Activated T-cell treated with anti-CD3 and anti-CD28 coated beads, Interleukin-2, amount 50 U/mL, for 4 hours (primary cell): ENCODE measurements at regions not wholly inside any gene's neighbourhood (a gene's known extent, or its start where the extent isn't known, plus 50 kb on each side); places are given as distances from the start of the nearest gene placed in this dataset.

Experiments used
- ATAC-seq, 2 donors: fragments of 200-7000 bp; cut with Tn5 transposase; one replicate each; pipeline ENCODE4 v1.10.0; 2021
- DNase-seq: peaks from one replicate; pipeline ENCODE4 v3.0.0-alpha.2; 2020
- H3K27me3 Mint-ChIP-seq: one replicate; pipeline ENCODE4 v1.8.0; 2021; ENCODE audit warnings: low read depth, mixed read lengths
- H3K36me3 Mint-ChIP-seq: one replicate; pipeline ENCODE4 v1.8.0; 2022; ENCODE audit warnings: mixed read lengths; ENCODE audit not compliant: insufficient read depth
- H3K4me1 Mint-ChIP-seq: one replicate; pipeline ENCODE4 v1.8.0; 2021; ENCODE audit warnings: low read depth, mixed read lengths
- H3K4me3 Mint-ChIP-seq: one replicate; pipeline ENCODE4 v1.8.0; 2021; ENCODE audit warnings: mild to moderate bottlenecking, moderate library complexity, mixed read lengths
- H3K9me3 Mint-ChIP-seq: one replicate; pipeline ENCODE4 v1.8.0; 2021; ENCODE audit warnings: mixed read lengths

DNA sequence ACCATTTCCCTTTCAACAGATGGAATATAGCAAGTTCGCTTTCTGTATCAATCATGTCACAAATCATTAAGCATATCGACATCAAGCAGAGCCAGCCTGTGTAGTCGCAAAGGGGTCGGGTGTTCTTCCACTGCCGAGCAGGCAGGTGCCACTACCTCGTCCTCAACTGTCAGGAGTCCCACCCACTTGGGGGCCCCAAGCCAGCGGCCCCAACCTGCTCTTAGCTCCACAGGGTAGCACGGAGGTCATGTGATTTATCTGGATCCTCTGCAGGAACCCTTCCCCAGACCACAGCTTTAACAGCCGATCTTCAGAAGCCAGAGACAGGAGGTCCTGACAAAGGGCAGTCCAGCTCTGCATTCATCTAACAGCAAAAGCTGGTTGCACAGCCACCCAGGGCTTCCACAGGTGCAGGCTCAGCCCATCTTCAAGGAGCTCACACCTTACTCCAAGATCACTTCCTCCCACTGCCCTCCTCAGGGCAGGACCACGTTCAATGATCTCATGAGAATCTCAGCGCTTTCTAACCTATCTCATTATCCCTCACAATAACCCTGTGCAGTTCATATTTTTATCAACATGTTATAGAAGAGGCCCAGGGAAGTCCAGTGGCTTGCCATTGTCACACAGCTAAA, 110.2 kb downstream of the TRIM29 start:
- no peaks in the 10 kb centered on the region for H3K4me1 Mint-ChIP-seq
- no peak for ATAC-seq

DNA sequence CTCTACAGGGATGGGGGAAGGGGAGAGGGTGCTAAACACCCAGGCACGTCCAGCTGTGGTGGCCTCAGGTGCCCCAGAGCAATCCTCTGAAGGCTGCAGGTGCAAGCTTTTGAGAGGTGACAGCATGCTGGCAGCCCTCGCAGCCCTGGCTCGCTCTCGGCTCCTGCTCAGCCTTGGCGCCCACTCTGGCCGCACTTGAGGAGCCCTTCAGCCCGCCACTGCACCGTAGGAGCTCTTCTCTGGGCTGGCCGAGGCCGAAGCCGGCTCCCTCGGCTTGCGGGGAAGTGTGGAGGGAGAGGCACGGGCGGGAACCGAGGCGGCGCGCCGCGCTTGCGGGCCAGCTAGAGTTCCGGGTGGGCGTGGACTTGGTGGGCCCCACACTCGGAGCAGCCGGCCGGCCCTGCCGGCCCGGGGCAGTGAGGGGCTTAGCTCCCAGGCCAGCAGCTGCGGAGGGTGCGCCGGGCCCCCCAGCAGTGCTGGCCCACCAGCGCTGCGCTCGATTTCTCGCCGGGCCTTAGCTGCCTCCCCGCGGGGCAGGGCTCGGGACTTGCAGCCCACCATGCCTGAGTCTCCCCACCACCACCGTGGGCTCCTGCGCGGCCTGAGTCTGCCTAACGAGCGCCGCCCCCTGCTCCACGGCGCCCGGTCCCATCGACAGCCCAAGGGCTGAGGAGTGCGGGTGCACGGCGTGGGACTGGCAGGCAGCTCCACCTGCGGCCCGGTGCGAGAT, 112.1 kb downstream of the TRIM29 start:
- Mint-ChIP-seq H3K36me3 (no peaks in the 10 kb centered on the region), H3K4me3 (no peak overlapping the region), H3K27me3 (peaks cover 4% of the 10 kb centered on the region), H3K9me3 (no peaks in the 10 kb centered on the region), H3K4me1 (no peaks in the 10 kb centered on the region)
- DNase-seq (no peak), ATAC-seq (no peak)

More for the DNA sequence above, 110.2 kb downstream of the TRIM29 start:
- H3K9me3 Mint-ChIP-seq, result no peaks in the 10 kb centered on the region
- H3K4me3 Mint-ChIP-seq, result no peak overlapping the region
- peaks cover 14% of the 10 kb centered on the region for H3K27me3 Mint-ChIP-seq
- no peak for DNase-seq
- H3K36me3 Mint-ChIP-seq, result no peaks in the 10 kb centered on the region

DNA sequence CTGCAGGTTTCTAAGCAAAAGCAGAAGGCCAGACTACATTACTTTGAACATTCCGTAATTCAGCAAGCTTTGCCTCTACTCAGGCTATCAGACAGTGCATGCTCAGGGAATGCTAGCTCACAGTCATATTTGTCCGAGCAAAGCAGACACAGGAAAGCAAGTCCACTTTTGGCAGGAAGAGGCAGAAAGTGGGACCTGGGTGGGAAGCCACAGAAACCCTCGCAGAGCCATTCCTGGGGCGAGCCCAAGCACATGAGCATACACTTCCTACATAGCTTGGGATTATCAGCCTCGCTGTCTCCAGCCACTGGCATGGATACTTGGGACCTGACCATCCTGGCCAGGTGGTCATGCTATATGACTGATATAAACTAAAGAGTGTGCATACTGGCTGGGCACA, 113.3 kb downstream of the TRIM29 start:
- no peaks in the 10 kb centered on the region for H3K27me3 Mint-ChIP-seq
- no peaks in the 10 kb centered on the region for H3K36me3 Mint-ChIP-seq
- no peaks in the 10 kb centered on the region for H3K4me1 Mint-ChIP-seq
- H3K4me3 Mint-ChIP-seq, result no peak overlapping the region
- ATAC-seq, result no peak
- H3K9me3 Mint-ChIP-seq, result no peaks in the 10 kb centered on the region
- no peak for DNase-seq

DNA sequence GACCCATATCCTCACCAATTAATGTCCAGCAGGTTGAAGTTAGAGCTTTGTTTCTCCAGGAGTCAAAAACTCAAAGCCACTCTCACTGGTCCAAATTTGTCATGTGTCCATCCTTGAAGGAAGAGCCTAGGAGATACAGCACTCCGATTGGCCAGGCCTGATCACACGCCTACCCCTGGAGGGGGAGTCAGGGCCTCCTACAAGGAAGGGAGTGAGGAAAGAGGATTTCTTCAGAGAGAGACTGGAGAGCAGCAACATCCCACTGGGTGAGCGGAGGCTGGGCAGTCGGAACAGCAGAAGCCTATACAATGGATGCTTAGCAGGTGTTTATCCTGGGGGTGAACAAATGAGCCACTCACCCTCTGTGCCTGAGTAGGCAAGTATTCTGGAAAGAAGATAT, 113.9 kb downstream of the TRIM29 start:
- Mint-ChIP-seq H3K27me3 (no peaks in the 10 kb centered on the region), H3K4me3 (no peak overlapping the region), H3K36me3 (no peaks in the 10 kb centered on the region), H3K4me1 (no peaks in the 10 kb centered on the region), H3K9me3 (no peaks in the 10 kb centered on the region)
- DNase-seq, result no peak
- ATAC-seq, result no peak

DNA sequence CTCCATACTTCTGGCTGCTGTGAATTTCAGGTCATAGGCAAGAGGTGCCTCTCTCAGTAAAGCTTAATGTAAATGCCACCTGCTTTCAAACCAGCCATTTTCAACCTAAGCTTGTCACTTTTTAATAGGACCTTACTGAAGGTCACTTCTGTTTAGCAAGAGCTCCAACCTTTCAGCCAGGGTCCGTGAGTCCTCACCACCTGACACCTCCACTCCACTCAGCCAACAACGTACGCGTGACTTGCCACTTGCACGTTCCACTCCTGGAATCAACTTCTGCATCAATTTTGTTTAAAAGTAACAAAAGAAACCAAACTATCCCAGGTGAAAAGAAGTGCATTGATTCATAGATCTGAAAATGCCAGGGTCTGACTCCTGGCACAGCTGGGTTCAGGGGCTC, 114.4 kb downstream of the TRIM29 start:
- Mint-ChIP-seq H3K27me3 (no peaks in the 10 kb centered on the region), H3K4me3 (no peak overlapping the region)
- no peak for ATAC-seq

DNA sequence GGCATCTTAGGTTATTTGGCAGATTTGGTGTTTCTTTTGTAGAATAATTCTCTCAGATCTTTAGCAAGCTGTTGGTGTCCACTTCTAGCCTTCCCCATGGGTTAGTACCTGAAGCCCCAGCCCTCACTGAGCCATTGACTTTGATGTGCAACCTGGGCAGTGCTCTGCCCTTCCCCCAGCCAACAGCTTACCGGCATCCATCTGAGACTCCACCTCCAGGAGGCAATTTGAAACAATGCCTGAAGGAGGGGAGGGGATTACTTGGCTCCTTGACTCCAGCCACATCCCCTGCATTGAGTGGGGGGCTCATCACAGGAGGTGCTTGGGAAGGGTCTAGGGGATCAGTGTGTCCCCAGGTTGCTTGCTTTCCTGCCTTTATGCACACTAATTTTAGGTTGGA, 114.8 kb downstream of the TRIM29 start:
- ATAC-seq (no peak), DNase-seq (no peak)
- Mint-ChIP-seq H3K4me1 (no peaks in the 10 kb centered on the region), H3K4me3 (no peak overlapping the region), H3K27me3 (no peaks in the 10 kb centered on the region), H3K36me3 (no peaks in the 10 kb centered on the region), H3K9me3 (no peaks in the 10 kb centered on the region)

More for the DNA sequence above, 114.4 kb downstream of the TRIM29 start:
- Mint-ChIP-seq H3K9me3 (no peaks in the 10 kb centered on the region), H3K4me1 (no peaks in the 10 kb centered on the region), H3K36me3 (no peaks in the 10 kb centered on the region)
- no peak for DNase-seq

DNA sequence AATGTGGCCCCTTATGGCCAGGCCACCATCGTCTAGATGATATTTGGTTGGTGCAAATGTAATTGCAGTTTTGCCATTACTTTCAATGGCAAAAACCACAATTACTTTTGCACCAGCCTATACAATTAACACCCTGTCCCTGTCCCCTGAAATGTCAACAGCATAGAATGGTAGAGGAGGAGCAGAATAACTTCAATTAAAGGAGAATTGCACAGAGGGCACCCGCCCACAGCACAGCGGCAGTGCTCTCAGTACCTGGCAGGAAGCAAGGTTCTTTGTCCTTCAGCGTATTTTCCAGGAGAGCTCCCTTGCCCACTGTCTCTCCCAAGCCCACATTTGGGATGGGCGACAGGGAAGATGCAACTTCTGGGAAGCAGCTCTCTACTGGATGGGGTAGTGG, 115.3 kb downstream of the TRIM29 start:
- DNase-seq, result no peak
- Mint-ChIP-seq H3K9me3 (no peaks in the 10 kb centered on the region), H3K27me3 (peaks cover under 1% of the 10 kb centered on the region), H3K4me1 (no peaks in the 10 kb centered on the region), H3K4me3 (no peak overlapping the region), H3K36me3 (no peaks in the 10 kb centered on the region)
- ATAC-seq, result no peak

DNA sequence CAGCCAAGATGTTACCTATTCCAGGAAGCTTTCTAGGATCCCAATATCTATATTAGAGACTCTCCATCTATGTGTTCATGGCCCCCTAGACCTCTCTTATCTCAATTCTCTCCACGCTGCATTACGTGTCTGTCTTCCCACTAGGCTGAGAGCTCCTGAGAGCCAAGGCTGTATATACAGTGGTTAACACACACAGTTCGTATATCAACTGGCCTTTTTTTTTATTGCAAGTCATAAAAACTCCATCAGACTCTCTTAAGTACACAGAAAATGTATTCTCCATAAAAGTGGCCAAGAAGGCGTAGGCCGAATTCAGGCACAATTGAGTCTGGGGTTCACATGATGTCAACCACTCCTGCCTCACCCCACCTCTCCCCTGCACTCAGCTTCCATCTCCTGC, 115.9 kb downstream of the TRIM29 start:
- Mint-ChIP-seq H3K4me3 (no peak overlapping the region), H3K27me3 (peaks cover 6% of the 10 kb centered on the region), H3K4me1 (no peaks in the 10 kb centered on the region), H3K9me3 (no peaks in the 10 kb centered on the region), H3K36me3 (no peaks in the 10 kb centered on the region)
- DNase-seq (no peak), ATAC-seq (no peak)

DNA sequence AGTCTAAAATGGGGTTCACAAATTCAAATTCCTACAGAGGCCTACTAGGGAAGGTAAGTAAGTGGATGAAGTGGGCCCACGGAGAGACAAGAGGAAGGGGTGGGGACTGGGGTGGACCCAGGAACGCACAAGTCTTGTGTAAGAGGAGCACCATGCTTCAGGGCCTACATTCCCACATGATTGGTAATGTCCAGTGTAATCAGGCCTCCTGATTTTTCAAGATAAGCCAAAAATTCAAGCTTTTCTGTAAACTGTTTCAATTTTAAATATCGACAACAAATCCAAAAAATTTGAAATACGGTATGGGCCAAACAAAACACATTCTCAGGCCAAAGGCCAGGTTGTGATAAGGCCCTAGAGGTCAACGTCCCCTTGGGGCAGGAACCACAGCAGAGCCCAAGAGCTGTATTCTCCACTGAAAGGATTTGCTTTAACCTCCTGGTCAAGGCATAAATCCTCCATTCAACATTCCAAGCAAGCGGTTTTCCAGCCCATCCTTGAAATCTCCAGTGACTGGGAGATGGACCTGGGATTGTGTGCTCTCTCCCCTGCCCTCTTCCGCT, 116.4 kb downstream of the TRIM29 start:
- ATAC-seq (no peak), DNase-seq (no peak)
- Mint-ChIP-seq H3K4me3 (no peak overlapping the region), H3K9me3 (no peaks in the 10 kb centered on the region), H3K4me1 (no peaks in the 10 kb centered on the region), H3K36me3 (no peaks in the 10 kb centered on the region), H3K27me3 (peaks cover 11% of the 10 kb centered on the region)

DNA sequence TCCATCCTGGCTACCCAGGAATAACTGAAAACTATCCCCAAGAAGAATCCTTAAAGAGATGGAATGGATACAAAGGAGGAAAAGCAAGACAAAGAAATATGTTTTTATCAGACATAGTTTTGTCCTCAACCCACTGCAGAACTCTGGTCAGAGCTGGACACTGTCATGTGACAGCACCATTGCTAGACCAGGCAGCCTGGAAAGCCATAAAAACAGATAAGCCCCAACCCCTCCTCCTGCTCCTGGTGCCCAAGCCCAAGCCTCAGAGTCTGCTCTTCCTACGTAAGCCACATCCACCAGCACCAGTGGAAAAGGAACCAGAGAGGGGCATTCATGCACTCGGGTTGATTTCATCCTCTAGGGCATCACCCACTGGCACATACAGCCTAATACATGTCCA, 116.9 kb downstream of the TRIM29 start:
- Mint-ChIP-seq H3K4me3 (no peak overlapping the region), H3K4me1 (no peaks in the 10 kb centered on the region), H3K27me3 (peaks cover 15% of the 10 kb centered on the region), H3K36me3 (no peaks in the 10 kb centered on the region), H3K9me3 (no peaks in the 10 kb centered on the region)
- DNase-seq (no peak), ATAC-seq (no peak)

DNA sequence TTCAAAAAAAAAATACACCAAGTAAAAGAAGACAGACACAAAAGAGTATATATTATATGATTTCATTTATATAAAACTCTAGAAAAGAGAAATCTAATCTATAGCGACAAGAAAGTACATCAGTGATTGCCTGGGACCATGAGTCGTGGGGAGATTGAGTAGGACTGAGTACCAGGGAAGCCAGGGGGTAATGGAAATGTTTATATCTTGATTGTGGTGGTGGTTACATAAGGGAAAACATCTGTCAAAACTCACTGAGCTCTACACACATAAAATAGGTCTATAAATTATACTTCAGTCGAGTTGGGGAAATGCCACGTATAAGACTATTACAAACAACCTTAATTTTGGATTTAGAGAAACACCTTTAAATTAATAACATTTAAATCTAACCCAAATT, 117.4 kb downstream of the TRIM29 start:
- Mint-ChIP-seq H3K4me3 (no peak overlapping the region), H3K36me3 (no peaks in the 10 kb centered on the region), H3K4me1 (no peaks in the 10 kb centered on the region), H3K9me3 (no peaks in the 10 kb centered on the region), H3K27me3 (peaks cover 19% of the 10 kb centered on the region)
- ATAC-seq, result no peak
- DNase-seq, result no peak

DNA sequence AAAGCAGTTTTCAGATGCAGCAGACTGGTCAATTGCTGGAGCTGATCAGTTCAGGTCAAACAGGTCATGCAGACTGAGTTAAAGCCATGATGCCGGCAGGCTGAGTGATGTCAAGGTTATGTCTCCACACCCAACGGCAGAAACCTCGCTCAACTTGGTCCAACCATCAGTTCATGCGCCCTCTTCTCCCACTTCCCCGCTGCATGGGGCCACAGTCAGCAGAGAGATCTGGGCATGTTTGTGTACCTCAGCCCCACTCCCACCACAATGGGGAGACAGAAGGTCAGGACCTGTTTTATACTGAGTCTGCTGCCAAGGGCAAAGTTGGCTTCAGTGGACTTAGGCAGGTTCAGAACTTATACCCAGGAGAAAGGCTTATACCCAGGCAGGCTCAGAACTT, 118.7 kb downstream of the TRIM29 start:
- Mint-ChIP-seq H3K36me3 (no peaks in the 10 kb centered on the region), H3K9me3 (no peaks in the 10 kb centered on the region), H3K4me1 (no peaks in the 10 kb centered on the region), H3K4me3 (no peak overlapping the region), H3K27me3 (peaks cover 31% of the 10 kb centered on the region)
- no peak for ATAC-seq
- no peak for DNase-seq

DNA sequence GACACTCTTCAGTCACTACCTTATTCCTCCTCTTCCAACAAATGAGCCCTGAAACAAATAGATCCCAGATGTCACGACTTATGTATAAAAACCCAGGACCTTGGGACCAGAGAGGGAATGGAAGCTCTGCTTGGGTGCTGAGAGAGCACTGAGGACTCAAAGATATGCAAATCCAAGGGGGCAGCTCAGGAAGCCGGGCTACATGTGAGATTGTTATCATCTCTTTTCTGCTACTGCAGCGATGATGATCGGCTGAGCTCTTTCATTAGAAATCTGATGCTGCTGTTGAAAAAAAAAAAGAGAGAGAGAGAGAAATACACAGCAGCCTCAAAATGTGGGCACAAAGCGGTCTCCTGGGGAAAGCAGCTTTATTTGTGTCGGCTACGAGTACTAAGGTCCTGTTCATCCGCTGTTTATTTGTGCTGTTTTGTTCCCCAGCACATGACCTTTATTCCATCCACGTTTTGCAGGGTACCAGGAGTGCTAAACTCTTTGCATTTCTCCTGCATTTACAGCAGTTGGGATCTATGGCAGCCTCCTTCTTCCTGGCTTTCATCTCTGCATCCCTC, 120.2 kb downstream of the TRIM29 start:
- no peak for ATAC-seq
- Mint-ChIP-seq H3K9me3 (no peaks in the 10 kb centered on the region), H3K27me3 (peaks cover 35% of the 10 kb centered on the region), H3K4me1 (no peaks in the 10 kb centered on the region), H3K36me3 (no peaks in the 10 kb centered on the region), H3K4me3 (no peak overlapping the region)
- DNase-seq, result no peak

DNA sequence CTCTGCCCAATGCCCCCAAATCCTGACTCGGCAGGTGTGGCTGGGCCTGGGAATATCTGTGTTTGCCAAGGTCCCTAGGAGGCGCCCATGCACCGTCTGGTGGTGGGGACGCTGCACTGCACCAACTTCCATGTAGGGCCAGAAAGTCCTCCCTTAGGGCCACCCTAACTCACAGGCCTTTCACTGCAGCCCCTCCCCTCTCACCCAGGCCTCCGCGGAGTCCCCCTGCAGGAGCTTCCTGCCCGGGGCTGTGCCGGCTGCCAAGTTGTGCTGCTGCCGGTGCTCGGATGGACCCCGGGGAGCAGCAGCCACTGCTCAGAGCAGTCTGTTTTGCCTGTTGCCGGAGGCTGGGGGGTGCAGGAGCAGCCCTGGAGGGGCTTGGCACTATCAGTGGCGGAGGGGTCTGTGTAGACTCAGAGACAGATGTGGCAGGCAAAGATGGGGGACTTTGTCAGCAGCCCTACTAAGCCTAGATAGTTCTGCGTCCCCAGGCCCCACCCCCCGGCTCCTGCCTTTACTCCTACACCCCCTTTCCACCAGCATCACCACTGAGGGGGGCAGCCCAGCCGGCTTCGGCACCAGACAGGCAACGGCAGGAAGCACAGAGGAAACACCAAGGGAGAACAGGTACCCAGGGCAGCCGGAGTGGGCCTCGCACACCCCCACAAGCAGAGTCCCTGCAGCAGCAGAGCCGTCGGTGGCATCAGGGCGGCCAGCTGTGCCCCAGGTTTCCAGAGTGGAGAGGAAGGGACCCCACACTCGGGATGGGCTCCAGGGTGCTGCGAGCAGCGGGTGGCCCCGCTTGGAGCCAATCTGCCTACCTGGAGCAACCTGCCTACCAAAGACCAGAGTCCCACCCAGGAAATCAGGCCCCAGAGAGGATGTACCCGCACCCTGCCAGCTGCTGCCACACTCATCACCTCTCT, 124.3 kb downstream of the TRIM29 start:
- peak in 1 of 2 donors; percentile 35 for ATAC-seq
- Mint-ChIP-seq H3K4me1 (no peaks in the 10 kb centered on the region), H3K9me3 (no peaks in the 10 kb centered on the region), H3K4me3 (no peak overlapping the region), H3K27me3 (peaks cover 49% of the 10 kb centered on the region), H3K36me3 (no peaks in the 10 kb centered on the region)
- no peak for DNase-seq
